ENCODE measurements at regions not wholly inside any gene's neighbourhood (a gene's known extent, or its start where the extent isn't known, plus 50 kb on each side); places are given as distances from the start of the nearest gene placed in this dataset.
A peak's percentile ranks its signal among the peaks of the same experiment; 100 is the strongest.

DNA sequence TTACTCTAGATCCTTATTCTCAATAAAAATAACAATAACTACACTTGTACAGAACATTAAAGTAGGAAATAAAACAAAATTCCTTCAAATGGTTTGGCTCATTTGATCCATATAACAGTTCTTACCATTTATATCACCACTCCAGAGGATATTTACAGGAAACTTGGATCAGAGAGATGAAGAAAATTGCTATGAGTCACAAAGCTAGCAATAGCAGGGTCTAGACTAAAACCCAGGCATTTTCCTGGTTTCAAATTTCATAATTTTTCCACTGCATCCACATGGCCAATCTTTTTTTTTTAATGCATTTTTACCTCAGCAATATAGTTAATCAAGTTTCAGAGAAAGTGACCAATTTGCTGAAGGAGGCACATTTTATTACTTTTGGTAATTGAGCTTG lies 299.2 kb downstream of the ELAVL2 start:
- Mint-ChIP-seq H3K4me3 (ENCODE audit: low read depth) (no peak overlapping the region), H3K27ac (no peak overlapping the region), H3K27me3 (no peaks in the 10 kb centered on the region), H3K36me3 (ENCODE audit: insufficient read depth) (no peaks in the 10 kb centered on the region), H3K4me1 (ENCODE audit: low read depth) (no peaks in the 10 kb centered on the region), H3K9me3 (ENCODE audit: low read depth) (no peaks in the 10 kb centered on the region)
- TF ChIP-seq, protein P1, sequence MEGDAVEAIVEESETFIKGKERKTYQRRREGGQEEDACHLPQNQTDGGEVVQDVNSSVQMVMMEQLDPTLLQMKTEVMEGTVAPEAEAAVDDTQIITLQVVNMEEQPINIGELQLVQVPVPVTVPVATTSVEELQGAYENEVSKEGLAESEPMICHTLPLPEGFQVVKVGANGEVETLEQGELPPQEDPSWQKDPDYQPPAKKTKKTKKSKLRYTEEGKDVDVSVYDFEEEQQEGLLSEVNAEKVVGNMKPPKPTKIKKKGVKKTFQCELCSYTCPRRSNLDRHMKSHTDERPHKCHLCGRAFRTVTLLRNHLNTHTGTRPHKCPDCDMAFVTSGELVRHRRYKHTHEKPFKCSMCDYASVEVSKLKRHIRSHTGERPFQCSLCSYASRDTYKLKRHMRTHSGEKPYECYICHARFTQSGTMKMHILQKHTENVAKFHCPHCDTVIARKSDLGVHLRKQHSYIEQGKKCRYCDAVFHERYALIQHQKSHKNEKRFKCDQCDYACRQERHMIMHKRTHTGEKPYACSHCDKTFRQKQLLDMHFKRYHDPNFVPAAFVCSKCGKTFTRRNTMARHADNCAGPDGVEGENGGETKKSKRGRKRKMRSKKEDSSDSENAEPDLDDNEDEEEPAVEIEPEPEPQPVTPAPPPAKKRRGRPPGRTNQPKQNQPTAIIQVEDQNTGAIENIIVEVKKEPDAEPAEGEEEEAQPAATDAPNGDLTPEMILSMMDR (IDR thresholded peaks at IDR 0.05; ENCODE audit: unreplicated experiment): no peak
- DNase-seq (ENCODE audit: low spot score, unreplicated experiment): no peak

DNA sequence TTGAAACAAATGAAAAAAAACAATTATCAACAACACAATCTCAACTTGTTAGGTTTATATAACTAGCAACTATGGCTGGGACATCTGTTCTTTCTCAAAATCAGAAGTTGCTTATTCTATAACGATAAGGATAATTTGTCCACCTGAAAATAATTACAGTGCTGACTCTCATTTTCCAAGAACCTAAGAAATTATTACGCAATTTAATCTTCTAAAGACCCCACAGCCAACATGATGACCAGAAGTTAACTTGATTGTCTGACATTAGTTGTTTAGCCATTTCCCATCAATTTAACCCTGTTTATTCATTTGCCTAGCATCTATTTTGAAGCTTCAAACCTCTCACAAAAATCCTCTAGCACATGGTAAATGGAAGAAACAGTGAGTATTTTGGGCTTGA lies 293.8 kb downstream of the ELAVL2 start:
- Mint-ChIP-seq H3K9me3 (ENCODE audit: low read depth) (no peaks in the 10 kb centered on the region), H3K36me3 (ENCODE audit: insufficient read depth) (no peaks in the 10 kb centered on the region), H3K4me3 (ENCODE audit: low read depth) (no peak overlapping the region), H3K27me3 (peaks cover 8% of the 10 kb centered on the region), H3K4me1 (ENCODE audit: low read depth) (peaks cover 4% of the 10 kb centered on the region), H3K27ac (no peak overlapping the region)
- TF ChIP-seq, protein P1 (IDR thresholded peaks at IDR 0.05; ENCODE audit: unreplicated experiment): no peak
- DNase-seq (ENCODE audit: low spot score, unreplicated experiment): no peak

- peaks cover 28% of the 10 kb centered on the region for H3K27me3 Mint-ChIP-seq
- DNase-seq (ENCODE audit: low spot score, unreplicated experiment): no peak
- H3K9me3 Mint-ChIP-seq (ENCODE audit: low read depth): no peaks in the 10 kb centered on the region
- no peak overlapping the region for H3K27ac Mint-ChIP-seq
- peak overlapping the region; percentile 31 for H3K4me3 Mint-ChIP-seq (ENCODE audit: low read depth)
- TF ChIP-seq, protein P1 (IDR thresholded peaks at IDR 0.05; ENCODE audit: unreplicated experiment): no peak
- peaks cover 12% of the 10 kb centered on the region for H3K4me1 Mint-ChIP-seq (ENCODE audit: low read depth)
- no peaks in the 10 kb centered on the region for H3K36me3 Mint-ChIP-seq (ENCODE audit: insufficient read depth)
Measured at GRCh38 chr9:23537192-23538066, 288.6 kb downstream of the ELAVL2 start.

DNA sequence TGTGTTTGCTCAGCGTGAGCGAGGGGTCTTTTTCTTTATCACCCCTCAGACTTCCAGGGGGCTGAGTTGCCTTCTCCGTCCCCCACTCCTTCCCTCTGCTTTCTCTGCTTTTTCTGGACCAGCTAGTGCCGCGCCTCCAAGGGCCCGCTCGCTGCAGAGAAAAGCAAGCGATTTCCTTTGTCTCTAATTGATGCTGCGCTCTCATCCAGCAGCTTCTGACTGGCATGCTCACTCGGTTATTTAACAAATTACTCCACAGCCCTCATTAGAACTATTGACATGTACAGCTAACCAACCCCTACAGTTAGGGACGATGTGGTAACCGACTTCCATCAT lies 288.0 kb downstream of the ELAVL2 start:
- H3K4me3 Mint-ChIP-seq (ENCODE audit: low read depth): no peak overlapping the region
- peaks cover 12% of the 10 kb centered on the region for H3K4me1 Mint-ChIP-seq (ENCODE audit: low read depth)
- TF ChIP-seq, protein P1 (IDR thresholded peaks at IDR 0.05; ENCODE audit: unreplicated experiment): no peak
- H3K36me3 Mint-ChIP-seq (ENCODE audit: insufficient read depth): no peaks in the 10 kb centered on the region
- peaks cover 28% of the 10 kb centered on the region for H3K27me3 Mint-ChIP-seq
- H3K27ac Mint-ChIP-seq: no peak overlapping the region
- H3K9me3 Mint-ChIP-seq (ENCODE audit: low read depth): no peaks in the 10 kb centered on the region
- no peak for DNase-seq (ENCODE audit: low spot score, unreplicated experiment)

DNA sequence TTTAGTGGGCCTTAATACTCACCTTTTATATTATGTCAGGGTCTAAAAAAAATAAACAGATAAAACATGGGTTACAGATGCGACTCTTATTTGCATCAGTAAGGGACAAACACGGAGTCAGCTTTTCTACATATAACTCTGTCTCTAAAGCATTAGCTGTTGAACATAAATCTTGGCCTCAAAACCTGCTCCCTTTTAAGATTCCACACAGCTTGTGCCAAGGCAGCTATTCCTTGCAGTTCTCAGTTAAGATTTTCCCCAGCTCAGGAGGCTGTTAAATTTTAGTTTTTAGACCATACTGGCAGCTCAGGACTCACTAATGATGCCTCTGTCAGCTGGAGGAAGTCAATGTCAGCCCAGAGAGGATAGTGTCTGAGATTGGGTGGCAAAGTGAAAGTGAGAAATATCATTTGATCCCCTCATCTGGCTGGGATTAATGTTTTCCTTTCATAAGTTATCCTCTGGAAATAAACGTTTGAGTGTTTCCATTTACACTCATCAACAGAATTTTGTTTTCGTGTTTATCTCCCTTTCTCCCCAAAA lies 287.5 kb downstream of the ELAVL2 start:
- H3K36me3 Mint-ChIP-seq (ENCODE audit: insufficient read depth): no peaks in the 10 kb centered on the region
- no peaks in the 10 kb centered on the region for H3K9me3 Mint-ChIP-seq (ENCODE audit: low read depth)
- H3K27me3 Mint-ChIP-seq: peaks cover 28% of the 10 kb centered on the region
- TF ChIP-seq, protein P1 (IDR thresholded peaks at IDR 0.05; ENCODE audit: unreplicated experiment): no peak
- DNase-seq (ENCODE audit: low spot score, unreplicated experiment): no peak
- peaks cover 13% of the 10 kb centered on the region for H3K4me1 Mint-ChIP-seq (ENCODE audit: low read depth)
- H3K27ac Mint-ChIP-seq: no peak overlapping the region
- no peak overlapping the region for H3K4me3 Mint-ChIP-seq (ENCODE audit: low read depth)

Data from progenitor cell of endocrine pancreas (in vitro differentiated cells).